WTC11 (cell line): ENCODE measurements at regions not wholly inside any gene's neighbourhood (a gene's known extent, or its start where the extent isn't known, plus 50 kb on each side); places are given as distances from the start of the nearest gene placed in this dataset.

ENCODE experiments used
- ATAC-seq: fragments of 200-7000 bp; cut with Tn5 transposase; 2 replicates; pipeline ENCODE4 v1.10.0; 2021; ENCODE audit warnings: mild to moderate bottlenecking, moderate library complexity
- CTCF ChIA-PET: fragments of 300-600 bp; sonication (Branson Sonifier 250); formaldehyde crosslinking; loops from one replicate; lab custom pipeline; 2021; ENCODE audit warnings: antibody characterized with exemption; lab: Charles Lee
- POLR2A ChIA-PET: fragments of 350-600 bp; sonication (Branson Sonifier 250); formaldehyde crosslinking; loops from one replicate; lab custom pipeline; 2021; ENCODE audit warnings: antibody characterized with exemption; lab: Charles Lee
- DNase-seq: peaks from one replicate; pipeline ENCODE4 v3.0.0; 2021; ENCODE audit warnings: low spot score
- H3K27ac Mint-ChIP-seq: 2 replicates; pipeline ENCODE4 v1.8.0; 2021; ENCODE audit warnings: mixed read lengths
- H3K27me3 Mint-ChIP-seq: 2 replicates; pipeline ENCODE4 v1.8.0; 2021; ENCODE audit warnings: low read depth, mild to moderate bottlenecking, moderate library complexity, mixed read lengths
- H3K36me3 Mint-ChIP-seq: 2 replicates; pipeline ENCODE4 v1.8.0; 2021; ENCODE audit warnings: mixed read lengths
- H3K4me1 Mint-ChIP-seq: 2 replicates; pipeline ENCODE4 v1.8.0; 2022; ENCODE audit warnings: mixed read lengths
- H3K4me3 Mint-ChIP-seq: 2 replicates; pipeline ENCODE4 v1.8.0; 2021; ENCODE audit warnings: mild to moderate bottlenecking, moderate library complexity, mixed read lengths
- H3K9me3 Mint-ChIP-seq: 2 replicates; pipeline ENCODE4 v1.8.0; 2021; ENCODE audit warnings: mixed read lengths
- ESRRA ChIP-seq: sonication (generic); formaldehyde crosslinking; IDR thresholded peaks from 2 replicates; pipeline ENCODE4 v1.8.1; 2022; ENCODE audit warnings: mild to moderate bottlenecking, missing genetic modification reagents, borderline replicate concordance
- FOXP1 ChIP-seq: sonication (generic); formaldehyde crosslinking; IDR thresholded peaks from 2 replicates; pipeline ENCODE4 v1.8.0; 2022; ENCODE audit warnings: missing genetic modification reagents, mild to moderate bottlenecking, moderate library complexity, borderline replicate concordance
- IRF2 ChIP-seq: sonication (generic); formaldehyde crosslinking; IDR thresholded peaks from 2 replicates; pipeline ENCODE4 v1.8.0; 2022; ENCODE audit warnings: low read depth, missing genetic modification reagents, borderline replicate concordance
- JAZF1 ChIP-seq: fragments of 250-450 bp; sonication (Bioruptor Pico); IDR thresholded peaks from 2 replicates; pipeline ENCODE4 v1.9.0; 2021; ENCODE audit warnings: moderate library complexity, mild to moderate bottlenecking, inconsistent platforms
- JUN ChIP-seq: sonication (generic); formaldehyde crosslinking; IDR thresholded peaks from 2 replicates; pipeline ENCODE4 v1.8.0; 2023; ENCODE audit warnings: mild to moderate bottlenecking, missing genetic modification reagents
- MYBL2 ChIP-seq: sonication (generic); formaldehyde crosslinking; IDR thresholded peaks from 2 replicates; pipeline ENCODE4 v1.8.1; 2023; ENCODE audit warnings: mild to moderate bottlenecking, moderate library complexity, missing genetic modification reagents
- NFE2L1 ChIP-seq: sonication (generic); formaldehyde crosslinking; IDR thresholded peaks from 2 replicates; pipeline ENCODE4 v1.8.1; 2023; ENCODE audit warnings: missing genetic modification reagents
- OVOL2 ChIP-seq: fragments of 250-450 bp; sonication (Bioruptor Pico); IDR thresholded peaks from 2 replicates; pipeline ENCODE4 v1.9.0; 2021; ENCODE audit warnings: mild to moderate bottlenecking, borderline replicate concordance
- TP53 ChIP-seq: sonication (generic); formaldehyde crosslinking; IDR thresholded peaks from 2 replicates; pipeline ENCODE4 v1.8.1; 2023; ENCODE audit warnings: mild to moderate bottlenecking, missing genetic modification reagents
- TF ChIP-seq, protein P1 (sequence below): sonication (generic); formaldehyde crosslinking; IDR thresholded peaks from 2 replicates; pipeline ENCODE4 v1.8.0; 2023; ENCODE audit warnings: missing genetic modification reagents, mild to moderate bottlenecking, borderline replicate concordance
- TF ChIP-seq, protein P2 (sequence below): sonication (generic); formaldehyde crosslinking; IDR thresholded peaks from 2 replicates; pipeline ENCODE4 v1.8.0; 2022; ENCODE audit warnings: mild to moderate bottlenecking, missing genetic modification reagents
- TF ChIP-seq, protein P3 (sequence below): sonication (generic); formaldehyde crosslinking; IDR thresholded peaks from 2 replicates; pipeline ENCODE4 v1.8.1; 2022; ENCODE audit warnings: mild to moderate bottlenecking, missing genetic modification reagents, moderate library complexity, borderline replicate concordance
- TF ChIP-seq, protein P4 (sequence below): sonication (generic); formaldehyde crosslinking; IDR thresholded peaks from 2 replicates; pipeline ENCODE4 v1.8.1; 2023; ENCODE audit warnings: mild to moderate bottlenecking, missing genetic modification reagents, moderate library complexity
- TF ChIP-seq, protein P5 (sequence below): sonication (generic); formaldehyde crosslinking; IDR thresholded peaks from 2 replicates; pipeline ENCODE4 v1.8.1; 2022; ENCODE audit warnings: mild to moderate bottlenecking, moderate library complexity, missing genetic modification reagents
- TF ChIP-seq, protein P6 (sequence below): sonication (generic); formaldehyde crosslinking; IDR thresholded peaks from 2 replicates; pipeline ENCODE4 v1.8.0; 2023; ENCODE audit warnings: missing genetic modification reagents
- TF ChIP-seq, protein P7 (sequence below): sonication (generic); formaldehyde crosslinking; IDR thresholded peaks from 2 replicates; pipeline ENCODE4 v1.8.0; 2022; ENCODE audit warnings: mild to moderate bottlenecking, missing genetic modification reagents
- TF ChIP-seq, protein P8 (sequence below): fragments of 250-450 bp; sonication (Bioruptor Pico); IDR thresholded peaks from 2 replicates; pipeline ENCODE4 v2.1.2; 2022; ENCODE audit warnings: mild to moderate bottlenecking, moderate library complexity

DNA sequence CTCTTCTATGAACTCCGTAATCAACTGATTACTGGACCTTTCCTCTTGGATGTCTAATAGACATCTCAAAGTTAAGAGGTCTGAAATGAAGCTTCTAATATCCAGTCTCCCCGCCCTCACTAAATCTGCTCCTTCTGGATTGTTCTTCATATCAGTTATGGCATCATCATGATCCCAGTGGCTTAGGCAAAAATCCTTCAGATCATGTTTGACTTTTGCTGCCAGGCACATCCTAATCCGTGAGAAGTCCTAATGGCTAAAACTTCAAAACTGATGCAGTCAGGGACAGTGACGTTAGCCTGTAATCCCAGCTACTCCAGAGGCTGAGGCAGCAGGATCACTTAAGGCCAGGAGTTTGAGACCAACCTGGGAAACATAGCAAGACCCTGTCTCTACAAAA, 55.1 kb upstream of the GUCY1A1 start:
- DNase-seq (no peak), ATAC-seq (no peak)
- POLR2A ChIA-PET: no interaction called here
- CTCF ChIA-PET: no interaction called here
- no peaks in the 10 kb centered on the region for H3K27me3 Mint-ChIP-seq
- H3K4me3 Mint-ChIP-seq: no peak overlapping the region
- H3K36me3 Mint-ChIP-seq: no peaks in the 10 kb centered on the region
- 0 out of 2 replicates have a peak, but pooled peaks cover 3% of the 10 kb centered on the region for H3K9me3 Mint-ChIP-seq
- no peak overlapping the region for H3K27ac Mint-ChIP-seq
- TF ChIP-seq, protein P1, sequence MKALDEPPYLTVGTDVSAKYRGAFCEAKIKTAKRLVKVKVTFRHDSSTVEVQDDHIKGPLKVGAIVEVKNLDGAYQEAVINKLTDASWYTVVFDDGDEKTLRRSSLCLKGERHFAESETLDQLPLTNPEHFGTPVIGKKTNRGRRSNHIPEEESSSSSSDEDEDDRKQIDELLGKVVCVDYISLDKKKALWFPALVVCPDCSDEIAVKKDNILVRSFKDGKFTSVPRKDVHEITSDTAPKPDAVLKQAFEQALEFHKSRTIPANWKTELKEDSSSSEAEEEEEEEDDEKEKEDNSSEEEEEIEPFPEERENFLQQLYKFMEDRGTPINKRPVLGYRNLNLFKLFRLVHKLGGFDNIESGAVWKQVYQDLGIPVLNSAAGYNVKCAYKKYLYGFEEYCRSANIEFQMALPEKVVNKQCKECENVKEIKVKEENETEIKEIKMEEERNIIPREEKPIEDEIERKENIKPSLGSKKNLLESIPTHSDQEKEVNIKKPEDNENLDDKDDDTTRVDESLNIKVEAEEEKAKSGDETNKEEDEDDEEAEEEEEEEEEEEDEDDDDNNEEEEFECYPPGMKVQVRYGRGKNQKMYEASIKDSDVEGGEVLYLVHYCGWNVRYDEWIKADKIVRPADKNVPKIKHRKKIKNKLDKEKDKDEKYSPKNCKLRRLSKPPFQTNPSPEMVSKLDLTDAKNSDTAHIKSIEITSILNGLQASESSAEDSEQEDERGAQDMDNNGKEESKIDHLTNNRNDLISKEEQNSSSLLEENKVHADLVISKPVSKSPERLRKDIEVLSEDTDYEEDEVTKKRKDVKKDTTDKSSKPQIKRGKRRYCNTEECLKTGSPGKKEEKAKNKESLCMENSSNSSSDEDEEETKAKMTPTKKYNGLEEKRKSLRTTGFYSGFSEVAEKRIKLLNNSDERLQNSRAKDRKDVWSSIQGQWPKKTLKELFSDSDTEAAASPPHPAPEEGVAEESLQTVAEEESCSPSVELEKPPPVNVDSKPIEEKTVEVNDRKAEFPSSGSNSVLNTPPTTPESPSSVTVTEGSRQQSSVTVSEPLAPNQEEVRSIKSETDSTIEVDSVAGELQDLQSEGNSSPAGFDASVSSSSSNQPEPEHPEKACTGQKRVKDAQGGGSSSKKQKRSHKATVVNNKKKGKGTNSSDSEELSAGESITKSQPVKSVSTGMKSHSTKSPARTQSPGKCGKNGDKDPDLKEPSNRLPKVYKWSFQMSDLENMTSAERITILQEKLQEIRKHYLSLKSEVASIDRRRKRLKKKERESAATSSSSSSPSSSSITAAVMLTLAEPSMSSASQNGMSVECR (CRISPR knock-in tag): no peak
- no peak for TF ChIP-seq NFE2L1 (CRISPR knock-in tag)
- TF ChIP-seq, protein P2, sequence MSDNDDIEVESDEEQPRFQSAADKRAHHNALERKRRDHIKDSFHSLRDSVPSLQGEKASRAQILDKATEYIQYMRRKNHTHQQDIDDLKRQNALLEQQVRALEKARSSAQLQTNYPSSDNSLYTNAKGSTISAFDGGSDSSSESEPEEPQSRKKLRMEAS: no peak
- H3K4me1 Mint-ChIP-seq: no peaks in the 10 kb centered on the region

DNA sequence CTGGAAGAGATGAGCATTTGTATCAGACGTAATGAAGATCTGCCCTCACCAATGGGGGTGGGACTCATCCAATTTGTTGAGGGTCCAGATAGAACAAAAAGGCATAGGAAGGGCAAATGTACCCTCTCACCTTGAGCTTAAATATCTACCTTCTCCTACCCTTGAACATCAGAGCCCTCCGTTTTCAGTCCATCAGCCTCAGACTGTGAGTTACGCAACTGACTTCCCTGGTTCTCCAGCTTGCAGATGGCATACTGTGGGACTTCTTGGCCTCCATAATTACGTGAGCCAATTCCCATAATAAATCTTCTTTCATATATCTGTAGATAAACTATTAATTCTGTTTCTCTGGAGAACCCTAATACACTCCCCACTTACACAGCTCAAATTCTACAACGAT, 56.5 kb upstream of the GUCY1A1 start:
- Mint-ChIP-seq H3K4me1 (no peaks in the 10 kb centered on the region), H3K9me3 (0 out of 2 replicates have a peak, but pooled peaks cover 3% of the 10 kb centered on the region), H3K36me3 (no peaks in the 10 kb centered on the region), H3K27ac (no peak overlapping the region), H3K27me3 (no peaks in the 10 kb centered on the region), H3K4me3 (no peak overlapping the region)
- POLR2A ChIA-PET: interaction anchor here (0.7 kb wide), 1 partner anchor 9 kb away, joined by 3 read pairs; no protein-coding TSS in a partner anchor
- ATAC-seq: no peak
- no peak for DNase-seq
- TF ChIP-seq, protein P3, sequence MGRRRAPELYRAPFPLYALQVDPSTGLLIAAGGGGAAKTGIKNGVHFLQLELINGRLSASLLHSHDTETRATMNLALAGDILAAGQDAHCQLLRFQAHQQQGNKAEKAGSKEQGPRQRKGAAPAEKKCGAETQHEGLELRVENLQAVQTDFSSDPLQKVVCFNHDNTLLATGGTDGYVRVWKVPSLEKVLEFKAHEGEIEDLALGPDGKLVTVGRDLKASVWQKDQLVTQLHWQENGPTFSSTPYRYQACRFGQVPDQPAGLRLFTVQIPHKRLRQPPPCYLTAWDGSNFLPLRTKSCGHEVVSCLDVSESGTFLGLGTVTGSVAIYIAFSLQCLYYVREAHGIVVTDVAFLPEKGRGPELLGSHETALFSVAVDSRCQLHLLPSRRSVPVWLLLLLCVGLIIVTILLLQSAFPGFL (CRISPR knock-in tag): no peak
- no peak for TF ChIP-seq MYBL2
- no peak for TF ChIP-seq JUN (CRISPR knock-in tag)
- TF ChIP-seq, protein P4, sequence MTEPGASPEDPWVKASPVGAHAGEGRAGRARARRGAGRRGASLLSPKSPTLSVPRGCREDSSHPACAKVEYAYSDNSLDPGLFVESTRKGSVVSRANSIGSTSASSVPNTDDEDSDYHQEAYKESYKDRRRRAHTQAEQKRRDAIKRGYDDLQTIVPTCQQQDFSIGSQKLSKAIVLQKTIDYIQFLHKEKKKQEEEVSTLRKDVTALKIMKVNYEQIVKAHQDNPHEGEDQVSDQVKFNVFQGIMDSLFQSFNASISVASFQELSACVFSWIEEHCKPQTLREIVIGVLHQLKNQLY (CRISPR knock-in tag): no peak
- TF ChIP-seq ESRRA (CRISPR knock-in tag): no peak
- no peak for TF ChIP-seq JAZF1
- no peak for TF ChIP-seq OVOL2 (CRISPR knock-in tag)
- no peak for TF ChIP-seq IRF2 (CRISPR knock-in tag)
- TF ChIP-seq, protein P5, sequence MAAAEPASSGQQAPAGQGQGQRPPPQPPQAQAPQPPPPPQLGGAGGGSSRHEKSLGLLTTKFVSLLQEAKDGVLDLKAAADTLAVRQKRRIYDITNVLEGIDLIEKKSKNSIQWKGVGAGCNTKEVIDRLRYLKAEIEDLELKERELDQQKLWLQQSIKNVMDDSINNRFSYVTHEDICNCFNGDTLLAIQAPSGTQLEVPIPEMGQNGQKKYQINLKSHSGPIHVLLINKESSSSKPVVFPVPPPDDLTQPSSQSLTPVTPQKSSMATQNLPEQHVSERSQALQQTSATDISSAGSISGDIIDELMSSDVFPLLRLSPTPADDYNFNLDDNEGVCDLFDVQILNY (CRISPR knock-in tag): no peak
- TF ChIP-seq, protein P6, sequence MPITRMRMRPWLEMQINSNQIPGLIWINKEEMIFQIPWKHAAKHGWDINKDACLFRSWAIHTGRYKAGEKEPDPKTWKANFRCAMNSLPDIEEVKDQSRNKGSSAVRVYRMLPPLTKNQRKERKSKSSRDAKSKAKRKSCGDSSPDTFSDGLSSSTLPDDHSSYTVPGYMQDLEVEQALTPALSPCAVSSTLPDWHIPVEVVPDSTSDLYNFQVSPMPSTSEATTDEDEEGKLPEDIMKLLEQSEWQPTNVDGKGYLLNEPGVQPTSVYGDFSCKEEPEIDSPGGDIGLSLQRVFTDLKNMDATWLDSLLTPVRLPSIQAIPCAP: no peak
- TF ChIP-seq, protein P7, sequence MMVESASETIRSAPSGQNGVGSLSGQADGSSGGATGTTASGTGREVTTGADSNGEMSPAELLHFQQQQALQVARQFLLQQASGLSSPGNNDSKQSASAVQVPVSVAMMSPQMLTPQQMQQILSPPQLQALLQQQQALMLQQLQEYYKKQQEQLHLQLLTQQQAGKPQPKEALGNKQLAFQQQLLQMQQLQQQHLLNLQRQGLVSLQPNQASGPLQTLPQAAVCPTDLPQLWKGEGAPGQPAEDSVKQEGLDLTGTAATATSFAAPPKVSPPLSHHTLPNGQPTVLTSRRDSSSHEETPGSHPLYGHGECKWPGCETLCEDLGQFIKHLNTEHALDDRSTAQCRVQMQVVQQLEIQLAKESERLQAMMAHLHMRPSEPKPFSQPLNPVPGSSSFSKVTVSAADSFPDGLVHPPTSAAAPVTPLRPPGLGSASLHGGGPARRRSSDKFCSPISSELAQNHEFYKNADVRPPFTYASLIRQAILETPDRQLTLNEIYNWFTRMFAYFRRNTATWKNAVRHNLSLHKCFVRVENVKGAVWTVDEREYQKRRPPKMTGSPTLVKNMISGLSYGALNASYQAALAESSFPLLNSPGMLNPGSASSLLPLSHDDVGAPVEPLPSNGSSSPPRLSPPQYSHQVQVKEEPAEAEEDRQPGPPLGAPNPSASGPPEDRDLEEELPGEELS: no peak
- TF ChIP-seq, protein P8, sequence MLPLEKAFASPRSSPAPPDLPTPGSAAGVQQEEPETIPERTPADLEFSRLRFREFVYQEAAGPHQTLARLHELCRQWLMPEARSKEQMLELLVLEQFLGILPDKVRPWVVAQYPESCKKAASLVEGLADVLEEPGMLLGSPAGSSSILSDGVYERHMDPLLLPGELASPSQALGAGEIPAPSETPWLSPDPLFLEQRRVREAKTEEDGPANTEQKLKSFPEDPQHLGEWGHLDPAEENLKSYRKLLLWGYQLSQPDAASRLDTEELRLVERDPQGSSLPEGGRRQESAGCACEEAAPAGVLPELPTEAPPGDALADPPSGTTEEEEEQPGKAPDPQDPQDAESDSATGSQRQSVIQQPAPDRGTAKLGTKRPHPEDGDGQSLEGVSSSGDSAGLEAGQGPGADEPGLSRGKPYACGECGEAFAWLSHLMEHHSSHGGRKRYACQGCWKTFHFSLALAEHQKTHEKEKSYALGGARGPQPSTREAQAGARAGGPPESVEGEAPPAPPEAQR (CRISPR knock-in tag): no peak
- no peak for TF ChIP-seq FOXP1 (CRISPR knock-in tag)
- TF ChIP-seq TP53 (CRISPR knock-in tag): no peak
- CTCF ChIA-PET: no interaction called here
